ENCODE measurements at regions not wholly inside any gene's neighbourhood (a gene's known extent, or its start where the extent isn't known, plus 50 kb on each side); places are given as distances from the start of the nearest gene placed in this dataset.

- DNase-seq (no peak), ATAC-seq (no peak)
- TF ChIP-seq, protein P1, sequence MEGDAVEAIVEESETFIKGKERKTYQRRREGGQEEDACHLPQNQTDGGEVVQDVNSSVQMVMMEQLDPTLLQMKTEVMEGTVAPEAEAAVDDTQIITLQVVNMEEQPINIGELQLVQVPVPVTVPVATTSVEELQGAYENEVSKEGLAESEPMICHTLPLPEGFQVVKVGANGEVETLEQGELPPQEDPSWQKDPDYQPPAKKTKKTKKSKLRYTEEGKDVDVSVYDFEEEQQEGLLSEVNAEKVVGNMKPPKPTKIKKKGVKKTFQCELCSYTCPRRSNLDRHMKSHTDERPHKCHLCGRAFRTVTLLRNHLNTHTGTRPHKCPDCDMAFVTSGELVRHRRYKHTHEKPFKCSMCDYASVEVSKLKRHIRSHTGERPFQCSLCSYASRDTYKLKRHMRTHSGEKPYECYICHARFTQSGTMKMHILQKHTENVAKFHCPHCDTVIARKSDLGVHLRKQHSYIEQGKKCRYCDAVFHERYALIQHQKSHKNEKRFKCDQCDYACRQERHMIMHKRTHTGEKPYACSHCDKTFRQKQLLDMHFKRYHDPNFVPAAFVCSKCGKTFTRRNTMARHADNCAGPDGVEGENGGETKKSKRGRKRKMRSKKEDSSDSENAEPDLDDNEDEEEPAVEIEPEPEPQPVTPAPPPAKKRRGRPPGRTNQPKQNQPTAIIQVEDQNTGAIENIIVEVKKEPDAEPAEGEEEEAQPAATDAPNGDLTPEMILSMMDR (IDR thresholded peaks at IDR 0.05), result no peak
- H3K9me3 ChIP-seq, result no peaks in the 10 kb centered on the region
- H3K4me3 ChIP-seq, result no peak overlapping the region
- no peak overlapping the region for H3K27ac ChIP-seq
- H3K27me3 ChIP-seq (ENCODE audit: low read depth), result no peaks in the 10 kb centered on the region
- no peaks in the 10 kb centered on the region for H3K4me1 ChIP-seq
- intact Hi-C loops (cut with DNase I), result no loop called here
- H3K36me3 ChIP-seq, result no peaks in the 10 kb centered on the region
Observed at GRCh38 chr11:19355601-19356000, 114.9 kb upstream of the E2F8 start.

DNA sequence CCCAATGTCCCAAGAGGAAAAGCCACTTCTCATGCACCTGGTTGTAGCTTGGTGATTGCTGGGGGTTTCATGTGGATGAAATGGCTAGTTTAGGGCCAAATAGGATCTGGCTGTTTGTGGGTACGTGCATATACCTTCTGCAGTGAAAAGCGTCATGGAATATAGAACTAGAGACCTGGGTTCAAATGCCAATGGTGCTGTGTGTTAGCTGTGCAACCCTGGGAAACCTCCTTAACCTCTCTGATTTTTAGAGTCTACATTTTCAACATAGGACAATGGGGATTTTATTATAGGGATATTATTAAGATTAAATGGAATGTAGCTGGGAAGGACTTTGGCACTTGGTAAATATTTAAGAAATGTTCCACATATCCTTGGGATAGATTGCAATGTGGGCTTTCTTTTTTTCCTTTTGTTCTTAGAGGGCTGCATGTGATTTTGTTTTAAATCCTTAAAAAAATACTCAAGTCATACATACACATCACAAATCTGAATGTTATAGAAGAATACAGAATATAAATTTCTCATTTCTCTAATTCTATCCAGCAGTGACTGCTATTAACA, 112.6 kb upstream of the E2F8 start:
- DNase-seq (no peak), ATAC-seq (no peak)
- no peak overlapping the region for H3K27ac ChIP-seq
- TF ChIP-seq, protein P1 (IDR thresholded peaks at IDR 0.05), result no peak
- no peaks in the 10 kb centered on the region for H3K9me3 ChIP-seq
- peaks cover 8% of the 10 kb centered on the region for H3K4me1 ChIP-seq
- no peaks in the 10 kb centered on the region for H3K36me3 ChIP-seq
- H3K27me3 ChIP-seq (ENCODE audit: low read depth), result peaks cover 1% of the 10 kb centered on the region
- H3K4me3 ChIP-seq, result no peak overlapping the region
- intact Hi-C loops (cut with DNase I), result no loop called here

GRCh38 chr11:19352771-19353160, 112.0 kb upstream of the E2F8 start:
- peaks cover 7% of the 10 kb centered on the region for H3K27me3 ChIP-seq (ENCODE audit: low read depth)
- intact Hi-C loops (cut with DNase I), result no loop called here
- TF ChIP-seq, protein P1 (IDR thresholded peaks at IDR 0.05), result no peak

DNA sequence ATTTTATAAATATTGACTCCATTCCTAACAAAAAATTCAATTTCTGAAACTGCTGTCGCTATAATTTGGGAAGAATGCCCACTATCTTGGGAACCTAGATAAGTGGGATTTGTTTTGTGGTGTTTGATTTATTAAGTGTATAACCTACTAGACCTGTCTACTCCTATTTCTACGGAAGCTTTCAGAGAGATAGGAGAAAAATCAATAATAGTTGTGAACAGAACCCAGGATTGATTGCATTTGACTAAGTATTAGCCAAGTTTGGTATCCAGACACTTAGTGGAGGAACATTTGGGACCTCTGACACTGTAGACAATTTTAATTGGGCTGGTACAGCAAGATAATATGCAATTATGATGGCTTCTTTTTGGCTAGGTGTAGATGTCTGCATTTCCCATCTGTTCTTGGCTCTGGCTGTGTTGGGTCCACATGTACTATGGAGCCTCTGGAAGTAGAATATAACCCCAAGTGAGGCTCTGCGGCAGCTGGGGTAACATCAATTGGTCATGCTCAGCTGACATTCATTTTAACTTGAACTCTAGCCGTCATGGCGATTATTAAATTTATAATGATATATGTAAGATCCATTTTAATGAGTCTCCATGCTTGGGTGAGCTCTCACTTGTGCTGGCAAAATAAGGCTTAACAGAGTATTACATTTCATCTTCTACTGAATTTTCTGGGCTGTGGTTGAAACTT, 111.5 kb upstream of the E2F8 start:
- Histone ChIP-seq H3K9me3 (no peaks in the 10 kb centered on the region), H3K27me3 (ENCODE audit: low read depth) (peaks cover 13% of the 10 kb centered on the region), H3K27ac (no peak overlapping the region), H3K4me1 (peaks cover 16% of the 10 kb centered on the region), H3K36me3 (no peaks in the 10 kb centered on the region), H3K4me3 (no peak overlapping the region)
- DNase-seq, result no peak
- intact Hi-C loops (cut with DNase I), result no loop called here
- ATAC-seq, result no peak
- TF ChIP-seq, protein P1 (IDR thresholded peaks at IDR 0.05), result no peak

More at GRCh38 chr11:19352771-19353160, 112.0 kb upstream of the E2F8 start:
- no peak for ATAC-seq
- DNase-seq, result no peak
- Histone ChIP-seq H3K27ac (no peak overlapping the region), H3K9me3 (no peaks in the 10 kb centered on the region), H3K36me3 (no peaks in the 10 kb centered on the region), H3K4me3 (no peak overlapping the region), H3K4me1 (peaks cover 14% of the 10 kb centered on the region)

- H3K36me3 ChIP-seq, result no peaks in the 10 kb centered on the region
- TF ChIP-seq, protein P1 (IDR thresholded peaks at IDR 0.05), result no peak
- ATAC-seq, result no peak
- H3K4me1 ChIP-seq, result peaks cover 23% of the 10 kb centered on the region
- H3K4me3 ChIP-seq, result no peak overlapping the region
- H3K27ac ChIP-seq, result no peak overlapping the region
- H3K27me3 ChIP-seq (ENCODE audit: low read depth), result peaks cover 20% of the 10 kb centered on the region
- no peak for DNase-seq
- no peaks in the 10 kb centered on the region for H3K9me3 ChIP-seq
- intact Hi-C loops (cut with DNase I), result no loop called here
Observed at GRCh38 chr11:19351426-19351825, 110.7 kb upstream of the E2F8 start.

All from lower lobe of right lung (tissue), 2 donors.